HG03025 (cell line): ENCODE measurements at regions not wholly inside any gene's neighbourhood (a gene's known extent, or its start where the extent isn't known, plus 50 kb on each side); places are given as distances from the start of the nearest gene placed in this dataset.

Experiments used
- ATAC-seq: cut with Tn5 transposase; IDR thresholded peaks from one replicate; pipeline ENCODE4 v1.9.1; 2021; ENCODE audit warnings: mild to moderate bottlenecking, moderate library complexity; ENCODE audit not compliant: unreplicated experiment, low FRiP score

GRCh38 chr1:192104128-192104527, 54.1 kb upstream of the RGS18 start:
- ATAC-seq, result no peak

- ATAC-seq, result no peak
Observed at GRCh38 chr1:192104852-192105251, 53.4 kb upstream of the RGS18 start.

GRCh38 chr1:192108161-192108560, 50.1 kb upstream of the RGS18 start:
- ATAC-seq, result no peak
